PC-9 (cell line): ENCODE measurements at regions not wholly inside any gene's neighbourhood (a gene's known extent, or its start where the extent isn't known, plus 50 kb on each side); places are given as distances from the start of the nearest gene placed in this dataset.

Source experiments
- CTCF ChIP-seq: fragments of 200-600 bp; sonication (generic); conservative IDR thresholded peaks from 2 replicates; pipeline ENCODE4 v1.6.1; 2017; ENCODE audit warnings: mixed run types, antibody characterized with exemption, mild to moderate bottlenecking, moderate library complexity
- EZH2 ChIP-seq: fragments of 200-600 bp; sonication (generic); IDR thresholded peaks from 2 replicates; pipeline ENCODE4 v1.8.0; 2017; ENCODE audit warnings: antibody characterized with exemption, low read depth

GRCh38 chr16:6541267-6541666 is 791.4 kb upstream of the RBFOX1 start:
- TF ChIP-seq CTCF (no peak), EZH2 (no peak)
